ENCODE measurements at regions not wholly inside any gene's neighbourhood (a gene's known extent, or its start where the extent isn't known, plus 50 kb on each side); places are given as distances from the start of the nearest gene placed in this dataset.

GRCh38 chr13:105997581-105998550 is 537.6 kb downstream of the EFNB2 start:
- Histone ChIP-seq H3K4me1 (ENCODE audit: insufficient read depth) (no peaks in the 10 kb centered on the region), H3K9me2 (replicated peaks; ENCODE audit: insufficient read depth) (no peaks in the 10 kb centered on the region), H2AFZ (no peak overlapping the region), H3K4me2 (no peak overlapping the region), H3K36me3 (replicated peaks; ENCODE audit: insufficient read depth, low read depth) (no peaks in the 10 kb centered on the region), H3K9me3 (ENCODE audit: low read depth) (no peaks in the 10 kb centered on the region), H3K27me3 (no peaks in the 10 kb centered on the region), H4K20me1 (ENCODE audit: insufficient read depth, poor library complexity, severe bottlenecking) (no peaks in the 10 kb centered on the region), H3K4me3 (no peak overlapping the region), H3K79me2 (no peaks in the 10 kb centered on the region), H3K27ac (no peak overlapping the region)
- TF ChIP-seq EZH2 (IDR thresholded peaks at IDR 0.05; ENCODE audit: borderline replicate concordance), result no peak
- 80% methylated on average over 29 of the region's 29 CpGs for WGBS (ENCODE audit: low lambda C conversion rate, missing lambda C conversion rate)
- no peak for DNase-seq (ENCODE audit: low spot score)

DNA sequence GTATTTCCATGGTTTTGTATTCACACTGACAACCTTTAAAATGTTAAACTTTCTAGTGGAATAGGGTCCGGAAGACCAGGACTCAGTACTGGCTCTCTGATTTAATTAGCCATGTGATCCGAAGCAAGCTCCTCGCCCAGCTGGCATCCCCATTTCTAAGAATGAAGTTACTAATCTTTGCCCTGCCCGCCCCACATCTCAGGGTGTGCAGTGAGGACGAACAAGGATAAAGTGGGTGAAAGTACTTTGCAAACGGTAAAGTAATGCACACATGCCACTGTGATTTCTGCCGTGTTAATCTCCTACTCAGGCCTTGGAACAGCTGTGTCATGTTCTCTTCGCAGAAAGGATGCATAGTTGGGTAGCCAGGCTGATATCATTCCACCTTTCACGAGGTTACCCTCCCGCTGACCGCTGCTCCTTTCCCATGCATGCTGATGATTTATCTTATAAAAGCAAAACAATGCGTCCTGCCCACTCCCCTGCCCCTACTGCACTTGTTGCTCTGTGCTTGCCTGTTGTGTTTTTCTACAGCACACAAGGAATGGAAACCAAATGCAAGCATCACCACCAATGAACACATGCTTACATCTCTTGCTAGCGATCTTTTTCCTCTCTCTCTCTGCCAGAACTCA is 539.0 kb downstream of the EFNB2 start:
- Histone ChIP-seq H3K36me3 (replicated peaks; ENCODE audit: insufficient read depth, low read depth) (no peaks in the 10 kb centered on the region), H3K4me2 (no peak overlapping the region), H3K9me3 (ENCODE audit: low read depth) (no peaks in the 10 kb centered on the region), H3K9me2 (replicated peaks; ENCODE audit: insufficient read depth) (no peaks in the 10 kb centered on the region), H3K79me2 (no peaks in the 10 kb centered on the region), H4K20me1 (ENCODE audit: insufficient read depth, poor library complexity, severe bottlenecking) (no peaks in the 10 kb centered on the region), H3K27me3 (no peaks in the 10 kb centered on the region), H3K4me3 (no peak overlapping the region), H2AFZ (no peak overlapping the region), H3K4me1 (ENCODE audit: insufficient read depth) (no peaks in the 10 kb centered on the region), H3K27ac (no peak overlapping the region)
- DNase-seq (ENCODE audit: low spot score), result no peak
- 84% methylated on average over 13 of the region's 13 CpGs for WGBS (ENCODE audit: low lambda C conversion rate, missing lambda C conversion rate)
- TF ChIP-seq CTCF (IDR thresholded peaks at IDR 0.05; ENCODE audit: poor library complexity) (no peak), EZH2 (IDR thresholded peaks at IDR 0.05; ENCODE audit: borderline replicate concordance) (no peak), EZH2phosphoT487 (IDR thresholded peaks at IDR 0.05; ENCODE audit: low read depth, severe bottlenecking, unreplicated experiment) (no peak)

DNA sequence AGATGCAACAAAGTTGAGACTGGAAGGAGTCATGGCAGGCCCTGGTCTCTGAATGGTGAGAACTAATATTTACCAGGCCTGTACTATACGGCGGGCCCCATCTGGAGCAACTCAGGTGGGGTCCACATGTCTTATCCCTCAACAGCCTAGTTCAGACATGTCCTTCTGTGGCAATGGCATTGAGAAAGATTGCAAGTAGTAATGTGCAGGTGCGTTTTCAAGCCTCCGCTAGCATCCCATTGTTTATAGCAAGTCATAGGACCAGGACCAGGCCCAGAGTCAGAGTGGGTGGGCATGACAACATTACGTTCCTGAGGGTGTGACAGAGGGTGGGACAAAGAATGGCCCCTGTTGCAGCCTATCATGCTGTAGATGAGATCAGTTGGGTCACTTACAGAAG is 541.1 kb downstream of the EFNB2 start:
- Histone ChIP-seq H3K79me2 (no peaks in the 10 kb centered on the region), H3K4me3 (no peak overlapping the region), H4K20me1 (ENCODE audit: insufficient read depth, poor library complexity, severe bottlenecking) (no peaks in the 10 kb centered on the region), H2AFZ (no peak overlapping the region), H3K27me3 (no peaks in the 10 kb centered on the region), H3K27ac (no peak overlapping the region), H3K36me3 (replicated peaks; ENCODE audit: insufficient read depth, low read depth) (no peaks in the 10 kb centered on the region), H3K4me1 (ENCODE audit: insufficient read depth) (no peaks in the 10 kb centered on the region), H3K4me2 (no peak overlapping the region), H3K9me3 (ENCODE audit: low read depth) (no peaks in the 10 kb centered on the region), H3K9me2 (replicated peaks; ENCODE audit: insufficient read depth) (no peaks in the 10 kb centered on the region)
- TF ChIP-seq CTCF (IDR thresholded peaks at IDR 0.05; ENCODE audit: poor library complexity) (no peak), EZH2 (IDR thresholded peaks at IDR 0.05; ENCODE audit: borderline replicate concordance) (no peak), EZH2phosphoT487 (IDR thresholded peaks at IDR 0.05; ENCODE audit: low read depth, severe bottlenecking, unreplicated experiment) (no peak)
- 90% methylated on average over 5 of the region's 5 CpGs for WGBS (ENCODE audit: low lambda C conversion rate, missing lambda C conversion rate)
- no peak for DNase-seq (ENCODE audit: low spot score)

Measured in hepatocyte (in vitro differentiated cells).